NCI-H2029 (cell line): ENCODE measurements at regions not wholly inside any gene's neighbourhood (a gene's known extent, or its start where the extent isn't known, plus 50 kb on each side); places are given as distances from the start of the nearest gene placed in this dataset.
"Not testable (repeated sequence)": the region's sequence is repeated elsewhere in the genome, so short reads cannot be mapped to it uniquely, and the experiment has no call there.

Experiments used
- DNase-seq: peaks from one replicate; lab custom pipeline; 2025; lab: John Stamatoyannopoulos, UW

- DNase-seq, result no peak
These were observed 55.2 kb upstream of the SLIT2 start for GRCh38 chr4:20196476-20196875.

- no peak for DNase-seq
These were observed 56.4 kb upstream of the SLIT2 start for GRCh38 chr4:20195071-20195885.

GRCh38 chr4:20194123-20195013 is 57.3 kb upstream of the SLIT2 start:
- no peak for DNase-seq

GRCh38 chr4:20193141-20193936 is 58.4 kb upstream of the SLIT2 start:
- no peak for DNase-seq

- DNase-seq, result no peak
These were observed 59.0 kb upstream of the SLIT2 start for GRCh38 chr4:20192736-20193135.

- DNase-seq, result no peak
These were observed 66.6 kb upstream of the SLIT2 start for GRCh38 chr4:20185103-20185502.

GRCh38 chr4:20183131-20183530 is 68.6 kb upstream of the SLIT2 start:
- DNase-seq, result not testable (repeated sequence)

- no peak for DNase-seq
These were observed 69.8 kb upstream of the SLIT2 start for GRCh38 chr4:20181926-20182325.

- DNase-seq, result no peak
These were observed 71.2 kb upstream of the SLIT2 start for GRCh38 chr4:20180509-20180908.

- no peak for DNase-seq
These were observed 72.7 kb upstream of the SLIT2 start for GRCh38 chr4:20178902-20179576.

- no peak for DNase-seq
These were observed 74.8 kb upstream of the SLIT2 start for GRCh38 chr4:20176881-20177280.

- DNase-seq, result no peak
These were observed 79.5 kb upstream of the SLIT2 start for GRCh38 chr4:20172070-20172760.

- DNase-seq, result no peak
These were observed 85.2 kb upstream of the SLIT2 start for GRCh38 chr4:20166544-20166943.

- no peak for DNase-seq
These were observed 92.2 kb upstream of the SLIT2 start for GRCh38 chr4:20159516-20159915.

- DNase-seq, result no peak
These were observed 93.5 kb upstream of the SLIT2 start for GRCh38 chr4:20158195-20158594.

GRCh38 chr4:20151436-20151835 is 100.3 kb upstream of the SLIT2 start:
- no peak for DNase-seq

GRCh38 chr4:20149143-20149542 is 102.6 kb upstream of the SLIT2 start:
- not testable (repeated sequence) for DNase-seq

GRCh38 chr4:20137176-20137575 is 114.5 kb upstream of the SLIT2 start:
- no peak for DNase-seq

GRCh38 chr4:20127626-20128025 is 124.1 kb upstream of the SLIT2 start:
- DNase-seq, result no peak

- no peak for DNase-seq
These were observed 124.8 kb upstream of the SLIT2 start for GRCh38 chr4:20126906-20127305.
